HG02884 (cell line): ENCODE measurements at regions not wholly inside any gene's neighbourhood (a gene's known extent, or its start where the extent isn't known, plus 50 kb on each side); places are given as distances from the start of the nearest gene placed in this dataset.

Experiments
- ATAC-seq: cut with Tn5 transposase; IDR thresholded peaks from one replicate; pipeline ENCODE4 v1.9.1; 2021; ENCODE audit warnings: mild to moderate bottlenecking, moderate library complexity; ENCODE audit not compliant: unreplicated experiment

DNA sequence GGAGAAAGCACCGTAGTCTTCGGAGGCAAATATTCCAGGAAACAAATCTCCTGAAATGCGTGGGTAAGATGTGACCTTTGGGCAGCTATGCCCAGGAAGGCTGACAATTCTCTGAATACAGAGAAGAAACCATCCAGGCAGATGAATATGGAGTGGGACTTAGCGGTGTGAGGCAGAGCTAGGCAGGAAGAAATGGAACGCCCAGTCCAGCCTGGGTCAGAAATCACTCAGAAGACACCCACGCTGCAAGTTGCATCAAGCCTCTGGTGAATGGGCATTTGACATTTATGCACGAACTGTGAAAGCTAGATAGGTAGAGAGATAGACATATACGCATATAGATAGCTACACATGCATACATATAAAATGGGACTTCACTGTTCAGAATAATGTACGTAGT lies 498.5 kb downstream of the QKI start:
- ATAC-seq, result no peak

DNA sequence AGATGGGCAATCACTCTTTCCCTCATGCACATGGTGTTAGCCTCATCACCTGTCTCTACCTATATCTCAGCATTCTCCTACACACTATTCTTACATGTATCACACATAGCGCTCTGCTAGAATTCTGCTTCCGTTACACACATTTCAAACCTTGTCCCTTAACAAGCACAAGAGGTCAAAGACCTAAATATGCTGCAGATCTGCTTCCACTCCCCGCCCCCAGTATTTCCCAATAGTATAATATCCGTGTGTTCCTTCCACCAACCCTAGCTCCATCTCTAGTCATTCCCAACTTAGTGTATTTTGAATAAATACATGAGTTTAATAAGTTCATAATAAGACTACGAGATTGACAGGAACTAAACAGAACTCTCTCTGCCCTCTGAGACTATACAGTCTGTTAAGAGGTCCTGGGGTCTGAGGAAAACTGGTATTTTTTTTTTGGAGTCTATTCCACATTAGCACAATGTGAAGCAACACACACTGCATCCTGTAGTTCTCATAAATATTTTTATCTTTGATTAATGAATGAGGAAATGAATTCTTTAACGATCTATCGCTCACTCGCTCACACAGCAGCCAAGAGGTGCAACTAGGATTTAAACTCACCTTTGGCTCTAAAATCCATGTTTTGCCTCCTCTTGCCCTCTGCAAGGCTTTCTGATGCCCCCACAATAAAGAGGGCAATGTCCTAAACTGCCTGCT lies 491.6 kb downstream of the QKI start:
- ATAC-seq, result no peak

DNA sequence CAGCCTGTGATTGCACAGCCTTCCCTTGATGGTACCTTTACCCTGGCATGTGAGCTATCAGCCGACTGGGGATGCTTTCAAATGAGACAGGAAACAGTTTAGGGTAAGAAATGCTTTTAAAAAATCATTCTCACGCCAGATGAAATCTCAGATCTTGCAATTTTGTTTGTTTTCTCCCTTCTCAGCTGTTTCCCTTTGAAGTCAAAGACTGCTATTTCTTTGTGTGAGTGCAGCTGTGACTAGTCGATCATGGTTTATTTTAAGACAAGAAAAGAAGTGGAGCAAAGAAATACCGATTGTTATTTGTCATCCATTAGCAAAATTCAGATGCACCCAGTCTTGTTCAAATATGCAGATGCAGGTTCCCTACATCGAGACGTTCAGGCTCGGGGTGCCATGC lies 489.7 kb downstream of the QKI start:
- ATAC-seq, result no peak

DNA sequence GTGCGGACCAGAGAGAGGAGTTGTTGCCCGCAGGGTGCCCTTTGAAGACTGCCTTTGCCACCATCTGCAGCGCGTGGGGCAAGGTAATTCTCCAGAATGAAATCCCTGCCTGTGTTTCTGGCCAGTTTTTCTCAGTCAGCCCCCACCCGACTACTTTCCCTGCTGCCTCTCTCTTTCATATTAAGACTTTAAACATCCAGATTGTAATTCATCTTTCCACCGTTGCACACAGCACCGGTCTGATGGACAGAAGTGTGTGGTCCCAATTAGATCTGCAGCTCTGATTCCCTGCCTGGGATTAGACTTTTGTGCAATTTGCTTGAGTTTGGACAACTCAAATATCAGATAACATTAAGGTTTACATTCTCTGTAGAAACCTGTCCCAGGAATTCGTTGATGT lies 489.0 kb downstream of the QKI start:
- ATAC-seq, result no peak

DNA sequence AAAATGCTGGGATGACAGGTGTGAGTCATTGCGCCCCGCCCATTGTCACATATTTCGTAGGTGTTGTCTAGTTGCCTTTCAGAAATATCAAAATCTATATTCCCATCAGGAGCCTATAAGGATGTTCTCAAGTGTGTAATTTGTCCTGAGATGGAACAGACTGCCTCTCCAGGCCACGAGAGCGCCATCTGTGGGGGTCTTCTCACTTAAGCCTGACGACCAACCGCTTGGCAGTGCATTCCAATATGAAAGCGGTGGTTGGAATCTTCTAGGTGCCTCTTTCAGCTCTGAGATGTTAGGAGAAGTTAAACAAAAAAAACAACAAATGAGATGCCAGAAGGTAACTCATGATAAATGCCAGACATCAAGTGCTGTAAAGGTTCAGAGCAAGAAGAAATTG lies 488.5 kb downstream of the QKI start:
- ATAC-seq, result no peak

DNA sequence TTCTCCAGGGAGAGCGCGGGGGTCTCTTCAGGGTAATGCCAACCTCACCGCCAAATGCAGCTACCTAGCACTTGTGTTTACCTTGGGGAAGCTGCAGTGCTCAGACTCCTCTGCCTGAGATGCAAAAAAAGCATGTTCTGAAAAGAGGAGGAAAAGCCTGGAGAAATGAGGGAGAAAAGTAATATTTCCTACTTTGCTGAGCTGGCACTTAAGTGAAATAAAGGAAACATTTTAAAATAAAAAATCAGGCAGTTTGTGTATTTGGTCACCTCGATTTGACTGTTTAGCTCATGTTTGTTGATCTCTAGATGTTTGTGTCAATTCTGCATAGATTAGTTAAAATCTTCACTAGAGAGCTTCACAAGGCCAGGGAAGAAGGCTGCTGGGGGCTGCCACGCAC lies 487.2 kb downstream of the QKI start:
- ATAC-seq, result no peak

DNA sequence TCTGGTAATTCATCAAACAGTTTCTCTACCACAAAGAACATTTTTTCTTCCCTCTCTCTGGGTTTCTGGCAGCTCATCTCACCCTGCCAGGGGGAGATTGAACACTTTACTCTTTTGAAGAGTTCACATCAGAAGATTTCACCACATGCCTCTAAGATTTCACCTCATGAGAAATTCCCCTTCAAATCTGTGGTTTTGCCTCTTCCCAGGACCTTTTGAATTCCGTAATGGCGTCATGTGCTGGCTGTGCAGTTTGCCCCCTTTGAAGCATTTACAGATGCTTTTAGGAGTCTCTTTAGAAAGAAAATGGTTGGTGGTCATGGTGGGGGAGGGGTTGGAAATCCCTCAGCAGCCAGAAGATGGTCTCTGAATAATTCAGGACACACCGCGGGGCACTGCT lies 486.1 kb downstream of the QKI start:
- ATAC-seq, result no peak

DNA sequence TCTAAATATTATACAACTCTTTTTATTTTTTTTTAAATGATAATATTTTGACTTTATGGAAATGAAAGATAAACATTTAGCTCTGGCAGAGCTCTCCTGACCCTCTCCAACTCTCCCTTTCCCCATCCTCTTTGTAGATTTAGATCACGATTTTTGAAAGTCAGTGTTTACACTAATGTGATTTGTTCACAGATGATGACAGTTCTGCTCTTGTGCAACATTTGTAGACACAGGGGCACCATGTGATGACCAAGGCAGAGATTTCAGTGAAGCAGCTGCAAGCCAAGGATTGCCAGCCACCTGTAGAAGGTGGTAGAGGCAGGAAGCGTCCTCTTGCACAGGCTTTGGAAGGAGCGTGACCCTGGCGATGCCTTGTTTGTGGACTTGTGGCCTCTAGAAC lies 483.2 kb downstream of the QKI start:
- no peak for ATAC-seq

DNA sequence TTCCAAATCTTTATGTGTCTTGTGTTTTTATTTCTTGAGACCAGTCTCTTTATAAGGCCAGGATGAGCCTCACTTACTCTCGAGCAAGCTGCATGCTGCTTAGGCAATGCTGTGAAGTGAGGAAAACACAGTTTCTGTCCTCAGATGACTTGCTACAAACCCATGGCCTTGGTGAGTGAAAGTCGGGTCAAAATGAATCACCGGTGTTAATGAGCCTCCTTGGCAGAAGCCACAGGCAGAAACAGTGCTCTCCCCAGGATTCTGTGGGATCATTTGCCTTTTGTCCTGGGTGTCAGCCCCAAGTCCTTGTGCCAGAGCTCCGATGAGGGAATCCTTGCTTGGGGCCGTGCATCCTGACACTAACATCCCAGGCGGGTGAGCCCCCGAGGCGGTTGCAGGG lies 482.5 kb downstream of the QKI start:
- no peak for ATAC-seq

DNA sequence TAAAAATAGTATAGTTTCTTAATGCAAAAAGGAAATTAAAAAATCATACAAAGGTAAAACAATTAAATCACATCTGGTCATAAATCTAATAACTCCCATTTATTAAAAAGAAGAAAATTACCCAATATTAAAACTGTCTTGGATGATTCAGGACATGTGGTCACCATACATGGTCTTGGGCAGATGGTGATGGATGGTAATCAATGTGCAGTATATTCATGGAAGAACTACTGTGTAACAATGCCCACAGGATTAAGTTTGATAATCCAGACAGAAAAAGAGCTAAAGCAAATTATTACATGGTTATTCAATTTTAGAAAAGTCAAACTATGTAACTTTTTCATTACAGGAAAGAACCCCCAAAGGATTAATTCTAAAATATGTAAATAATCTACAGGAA lies 480.6 kb downstream of the QKI start:
- no peak for ATAC-seq

DNA sequence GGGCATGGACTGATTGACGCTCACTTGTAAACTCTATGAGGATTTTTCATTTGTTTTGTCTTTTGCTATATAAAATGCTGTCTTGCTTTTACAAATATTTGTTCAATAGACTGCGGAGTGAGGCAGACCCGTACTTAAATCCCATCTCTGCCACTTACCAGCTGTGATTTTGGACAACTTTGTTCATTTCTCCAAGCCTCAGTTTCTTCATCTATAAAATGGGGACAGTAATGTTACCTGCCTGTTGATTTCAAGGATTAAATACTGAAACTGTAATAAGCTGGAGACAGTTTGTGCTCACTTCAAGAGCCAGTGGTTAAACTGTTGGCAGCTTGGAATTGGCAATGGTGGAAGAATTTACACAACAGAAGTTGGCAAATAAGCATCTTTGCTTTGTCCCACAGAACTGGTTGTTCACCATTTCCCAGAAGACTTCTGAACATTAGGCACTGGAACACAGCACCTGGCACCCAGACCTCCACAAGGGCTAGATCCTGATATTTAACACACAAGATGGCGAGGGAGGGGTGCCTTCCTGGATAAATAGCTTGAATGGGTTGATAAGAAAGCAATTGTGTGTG lies 479.2 kb downstream of the QKI start:
- ATAC-seq, result no peak

DNA sequence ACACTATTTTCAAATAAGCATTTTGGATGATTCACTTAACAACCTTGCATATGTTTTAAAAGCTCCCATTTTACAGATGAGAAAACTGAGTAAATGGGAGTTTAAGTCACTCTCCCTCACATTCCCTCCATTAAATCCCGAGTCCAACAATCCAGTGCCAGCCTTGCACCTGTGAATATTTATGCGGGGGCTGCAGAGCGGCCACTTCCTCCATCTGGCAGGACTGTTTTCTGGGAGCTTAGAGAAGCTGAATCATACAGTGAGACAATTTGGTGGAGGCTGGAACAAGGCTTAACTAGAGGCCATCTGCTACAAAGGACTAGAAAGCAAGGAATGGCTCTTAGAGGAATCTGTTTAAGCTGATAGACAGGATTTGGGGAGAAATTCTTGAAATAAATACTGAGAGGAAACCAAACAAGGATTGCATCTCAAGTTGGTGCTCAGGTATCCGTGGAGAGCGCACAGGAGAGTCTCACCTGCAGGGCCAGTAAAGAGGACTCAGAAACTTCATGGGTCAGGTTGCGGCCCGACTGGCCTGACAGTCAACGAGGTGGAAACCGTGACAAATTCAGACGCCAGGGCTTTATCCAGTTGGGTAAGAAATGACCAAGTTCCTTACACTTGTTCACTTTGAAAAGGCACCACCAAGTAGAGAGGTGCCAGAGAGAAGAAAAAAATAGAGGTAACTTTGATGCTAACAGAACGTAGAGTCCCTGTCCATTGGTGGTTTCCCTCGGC lies 478.5 kb downstream of the QKI start:
- no peak for ATAC-seq

DNA sequence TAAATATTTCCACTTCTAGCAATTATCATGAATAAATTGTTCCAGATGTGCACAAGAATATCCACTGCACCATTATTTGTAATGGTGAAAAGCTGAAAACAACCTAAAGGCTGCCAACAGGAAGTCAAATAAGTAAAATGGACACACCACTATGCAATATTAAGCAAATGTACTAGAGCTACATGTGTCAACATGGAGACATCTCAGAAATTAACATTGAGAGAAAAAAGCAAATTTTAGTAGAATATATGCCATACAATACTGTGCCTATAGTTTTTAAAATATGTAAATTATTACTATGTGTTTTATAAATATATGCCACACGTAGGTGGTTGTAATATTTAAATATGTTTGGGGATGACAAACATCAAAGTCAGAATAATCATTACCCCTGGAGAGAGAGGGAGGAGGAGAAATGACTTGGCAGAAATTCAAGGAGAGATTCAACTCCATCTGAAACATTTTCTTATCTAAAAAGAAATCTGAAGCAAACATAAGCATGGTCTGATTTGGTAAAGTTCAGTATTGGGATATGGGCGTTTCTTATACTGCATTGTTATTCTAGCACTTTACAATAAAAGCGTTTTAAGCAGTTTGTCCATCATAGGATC lies 475.5 kb downstream of the QKI start:
- no peak for ATAC-seq

DNA sequence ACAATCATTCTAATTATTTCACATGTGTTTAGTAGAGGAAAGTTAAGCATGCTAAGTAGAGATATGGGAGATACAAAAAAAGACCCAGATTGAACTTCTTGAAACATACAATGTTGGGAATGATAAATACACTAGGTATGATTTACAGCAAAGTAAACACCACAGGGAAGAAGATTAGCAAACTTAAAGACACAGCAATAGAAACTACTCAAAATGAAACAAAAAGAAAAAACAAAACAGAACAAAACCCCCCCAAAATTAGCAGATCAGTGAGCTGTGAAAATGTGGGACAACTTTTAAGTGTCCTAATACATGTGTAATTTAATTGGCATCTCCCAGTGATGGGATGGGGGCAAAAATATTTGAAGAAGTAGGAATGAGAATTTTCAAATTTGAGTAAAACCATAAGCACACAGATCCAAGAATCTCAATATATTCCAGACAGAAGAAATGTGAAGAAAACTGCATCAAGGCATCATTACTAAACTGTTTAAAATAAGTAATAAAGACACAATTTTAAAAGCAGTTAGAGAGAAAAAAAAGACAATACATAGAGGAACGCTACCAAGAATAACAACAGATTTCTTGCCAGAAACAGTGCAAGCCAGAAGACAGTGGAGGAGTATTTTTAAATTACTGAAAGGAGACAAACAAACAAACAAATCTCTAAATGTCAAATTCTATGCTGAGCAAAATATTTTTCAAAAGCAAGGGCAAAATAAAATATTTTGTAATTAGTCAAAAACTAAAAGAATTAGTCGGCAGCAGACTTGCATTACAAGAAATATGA lies 473.7 kb downstream of the QKI start:
- ATAC-seq, result no peak

DNA sequence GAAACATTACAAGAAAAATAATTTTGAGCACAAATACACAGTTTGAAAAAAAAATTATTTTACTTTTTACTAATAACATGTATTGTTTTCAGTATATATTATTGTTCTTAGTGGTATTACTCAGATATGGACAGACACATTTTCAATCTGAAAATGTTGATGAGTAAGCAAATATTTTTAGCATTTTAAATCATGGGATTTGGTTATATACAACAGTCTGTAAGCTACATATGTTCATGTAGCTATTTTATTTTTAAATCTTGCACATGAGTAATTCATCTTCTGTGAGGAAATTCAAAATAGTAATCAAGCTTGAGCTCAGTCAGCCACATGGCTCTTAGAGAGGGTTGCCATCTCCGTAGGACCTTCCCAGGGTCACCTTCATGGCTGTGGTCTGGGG lies 471.9 kb downstream of the QKI start:
- ATAC-seq, result no peak

DNA sequence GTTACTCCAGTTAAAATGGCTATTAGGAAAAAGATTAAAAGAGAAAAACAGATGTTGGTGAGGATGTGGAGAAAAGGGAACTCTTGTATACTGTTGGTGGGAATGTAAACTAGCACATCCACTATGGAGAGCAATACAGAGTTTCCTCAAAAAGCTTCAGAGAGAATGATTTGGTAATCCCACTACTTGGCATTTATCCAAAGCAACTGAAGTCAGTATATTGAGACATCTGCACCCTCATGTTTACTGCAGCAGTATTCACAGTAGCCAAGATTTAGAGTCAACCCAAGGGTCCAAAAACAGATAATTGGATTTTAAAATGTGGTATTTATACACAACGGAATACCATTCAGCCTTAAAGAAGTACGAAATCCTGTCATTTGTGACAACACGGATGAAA lies 469.5 kb downstream of the QKI start:
- no peak for ATAC-seq

DNA sequence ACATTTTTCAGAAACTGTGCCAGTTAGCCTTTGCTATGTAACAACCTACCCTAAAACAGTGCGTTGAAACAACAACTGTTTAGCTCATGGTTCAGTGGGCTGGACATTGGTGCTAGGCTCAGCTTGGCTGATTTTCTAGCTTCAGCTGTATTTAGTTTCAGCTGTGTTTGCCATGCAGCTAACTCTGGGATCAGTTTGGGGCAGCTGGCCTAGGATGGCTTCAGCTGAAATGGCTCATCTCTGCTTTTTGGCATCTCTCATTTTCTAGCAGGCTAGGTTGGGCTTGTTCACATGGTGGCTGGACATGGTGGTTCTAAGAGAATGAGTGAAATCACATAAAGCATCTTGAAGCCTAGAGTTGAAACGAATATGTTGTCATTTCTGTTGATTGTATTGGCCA lies 464.2 kb downstream of the QKI start:
- ATAC-seq, result no peak

DNA sequence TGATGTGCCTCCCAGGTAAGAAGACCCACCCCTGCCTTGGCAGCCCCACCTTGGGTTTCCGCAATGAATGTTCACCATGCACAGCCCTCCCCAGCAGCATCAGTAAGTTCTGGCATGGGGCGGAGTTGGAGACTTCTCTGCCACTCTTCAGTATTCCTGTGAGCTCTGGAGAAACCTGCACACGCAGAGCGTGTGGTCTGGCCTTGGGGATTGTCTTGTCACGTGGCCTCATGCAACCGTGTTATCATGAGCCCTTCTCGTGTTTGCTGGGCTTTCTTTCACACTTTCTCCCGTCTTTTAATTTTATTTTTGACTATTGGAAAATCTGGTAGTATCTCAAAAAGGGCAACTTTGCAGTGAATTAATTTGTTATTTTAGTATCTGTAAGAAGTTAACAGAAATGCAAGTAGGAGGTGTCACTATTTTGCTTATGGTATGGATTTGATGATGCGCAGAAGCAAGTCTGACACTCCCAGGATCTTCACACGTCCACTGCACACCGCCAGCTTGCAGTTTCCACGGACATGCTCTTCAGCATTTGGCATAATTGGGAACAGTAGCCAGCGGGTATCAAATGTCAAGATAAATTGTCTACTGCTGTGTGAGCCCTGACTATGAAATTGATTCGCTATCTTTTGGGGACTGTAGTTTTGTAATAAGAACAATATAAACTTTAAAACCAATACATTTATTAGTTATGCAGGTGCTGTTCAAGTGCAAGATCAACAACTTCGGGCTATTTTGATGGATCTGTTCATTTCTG lies 463.5 kb downstream of the QKI start:
- no peak for ATAC-seq

DNA sequence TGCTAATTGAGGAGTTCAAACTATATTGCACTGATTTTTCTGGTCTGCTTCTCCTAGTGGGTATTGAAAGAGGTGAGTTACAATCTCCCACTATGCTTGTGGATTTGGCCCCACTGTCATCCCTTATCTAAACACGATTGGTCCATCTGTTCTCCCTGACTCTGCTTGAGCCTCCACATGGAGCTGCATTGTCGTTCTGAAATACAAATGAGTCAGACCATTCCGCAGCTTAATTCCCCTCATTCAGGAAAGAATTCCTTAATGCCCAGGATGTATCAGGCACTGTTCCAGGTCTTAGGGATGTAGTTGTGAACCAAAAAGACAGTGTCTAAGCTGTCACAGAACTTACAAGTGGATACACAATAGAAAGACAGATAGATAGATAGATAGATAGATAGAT lies 461.9 kb downstream of the QKI start:
- no peak for ATAC-seq

DNA sequence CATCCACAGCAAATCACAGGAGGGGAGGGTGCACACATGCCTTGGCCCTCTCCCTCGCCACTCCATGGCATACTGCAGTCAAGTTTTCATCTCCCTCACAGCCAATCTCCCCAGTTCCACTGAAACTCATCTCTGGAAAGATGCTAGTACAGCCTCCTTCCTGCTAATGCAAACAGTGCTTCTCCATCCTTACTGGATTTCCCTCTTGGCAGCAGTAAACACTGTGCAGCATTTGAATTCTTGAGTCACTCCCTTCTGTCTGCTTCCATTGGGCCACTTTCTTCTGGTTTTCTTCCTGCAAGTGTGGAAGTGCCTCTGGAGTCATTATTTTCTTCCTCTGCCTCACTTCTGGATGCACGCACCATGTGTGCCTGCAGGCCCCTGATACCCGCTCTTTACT lies 460.3 kb downstream of the QKI start:
- no peak for ATAC-seq

DNA sequence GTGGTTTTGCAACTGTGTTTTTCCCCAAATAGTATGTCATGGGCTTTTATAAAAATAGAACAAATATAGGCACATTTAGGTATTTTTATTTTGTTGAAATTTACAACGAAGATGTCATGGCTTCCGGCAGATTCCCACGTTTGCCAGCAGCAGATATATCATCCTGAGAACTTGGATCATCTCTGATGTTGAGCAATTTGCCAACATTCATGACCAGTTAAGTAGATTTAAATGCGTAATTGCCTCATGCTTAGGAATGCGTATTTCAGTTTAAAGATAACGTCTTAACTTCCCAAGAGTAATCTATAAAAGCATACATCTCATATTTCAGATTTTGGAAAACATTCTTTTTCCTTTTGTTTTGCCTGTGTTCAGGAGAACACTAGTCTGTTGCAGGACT lies 457.8 kb downstream of the QKI start:
- no peak for ATAC-seq
